ENCODE measurements at regions not wholly inside any gene's neighbourhood (a gene's known extent, or its start where the extent isn't known, plus 50 kb on each side); places are given as distances from the start of the nearest gene placed in this dataset.

GRCh38 chr1:79667848-79668696 lies 661.5 kb upstream of the ADGRL4 start (continued):
- no peak for TF ChIP-seq SP4 (IDR thresholded peaks at IDR 0.05; ENCODE audit: low read length)
- no peak for TF ChIP-seq SIRT6 (IDR thresholded peaks at IDR 0.05; ENCODE audit: low read length)

Data from H1 (cell line).